SKM-1 (cell line): ENCODE measurements at regions not wholly inside any gene's neighbourhood (a gene's known extent, or its start where the extent isn't known, plus 50 kb on each side); places are given as distances from the start of the nearest gene placed in this dataset.
"Not testable (repeated sequence)": the region's sequence is repeated elsewhere in the genome, so short reads cannot be mapped to it uniquely, and the experiment has no call there.

ENCODE experiments used
- DNase-seq: peaks from one replicate; lab custom pipeline; 2025; ENCODE audit not compliant: unreplicated experiment; lab: John Stamatoyannopoulos, UW

- DNase-seq = no peak
Measured at GRCh38 chr9:108430655-108431054, 425.1 kb downstream of the ACTL7B start.

DNA sequence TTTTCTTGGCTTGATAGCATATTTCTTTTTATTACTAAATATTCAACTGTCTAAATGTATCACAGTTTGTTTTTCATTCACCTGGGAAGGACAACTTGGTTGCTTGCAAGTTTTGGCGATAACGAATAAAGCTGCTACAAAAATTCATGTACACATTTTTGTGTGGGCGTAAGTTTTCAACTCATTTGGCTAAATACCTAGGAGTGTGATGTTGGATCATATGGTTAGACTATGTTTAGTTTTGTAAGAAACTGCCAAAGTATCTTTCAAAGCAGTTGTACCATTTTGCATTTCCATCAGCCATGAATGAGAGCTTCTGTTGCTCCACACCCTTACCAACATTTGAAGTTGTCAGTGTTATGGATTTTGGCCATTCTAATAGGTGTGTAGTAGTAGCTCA is 428.0 kb downstream of the ACTL7B start:
- DNase-seq = no peak

DNA sequence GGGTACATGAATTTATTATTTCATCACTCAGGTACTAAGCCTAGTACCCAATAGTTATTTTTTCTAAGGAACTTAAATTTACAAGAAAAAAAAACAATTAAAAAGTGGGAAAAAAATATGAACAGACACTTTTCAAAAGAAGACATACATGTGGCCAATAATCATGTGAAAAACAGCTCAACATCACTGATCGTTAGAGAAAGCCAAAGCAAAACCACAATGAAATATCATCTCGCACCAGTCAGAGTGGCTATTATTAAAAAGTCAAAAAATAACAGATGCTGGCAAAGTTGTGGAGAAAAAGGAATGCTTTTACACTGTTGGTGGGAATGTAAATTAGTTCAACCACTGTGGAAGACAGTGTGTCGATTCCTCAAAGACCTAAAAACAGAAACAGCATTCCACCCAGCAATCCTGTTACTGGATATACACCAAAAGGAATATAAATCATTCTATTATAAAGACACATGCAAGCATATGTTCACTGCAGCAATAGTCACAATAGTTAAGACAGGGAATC is 429.3 kb downstream of the ACTL7B start:
- not testable (repeated sequence) for DNase-seq

- DNase-seq = no peak
Measured at GRCh38 chr9:108423433-108423832, 432.4 kb downstream of the ACTL7B start.

- DNase-seq = no peak
Measured at GRCh38 chr9:108419379-108419778, 436.4 kb downstream of the ACTL7B start.

GRCh38 chr9:108417726-108418125 is 438.1 kb downstream of the ACTL7B start:
- DNase-seq = no peak

- DNase-seq = no peak
Measured at GRCh38 chr9:108417312-108417711, 438.5 kb downstream of the ACTL7B start.

DNA sequence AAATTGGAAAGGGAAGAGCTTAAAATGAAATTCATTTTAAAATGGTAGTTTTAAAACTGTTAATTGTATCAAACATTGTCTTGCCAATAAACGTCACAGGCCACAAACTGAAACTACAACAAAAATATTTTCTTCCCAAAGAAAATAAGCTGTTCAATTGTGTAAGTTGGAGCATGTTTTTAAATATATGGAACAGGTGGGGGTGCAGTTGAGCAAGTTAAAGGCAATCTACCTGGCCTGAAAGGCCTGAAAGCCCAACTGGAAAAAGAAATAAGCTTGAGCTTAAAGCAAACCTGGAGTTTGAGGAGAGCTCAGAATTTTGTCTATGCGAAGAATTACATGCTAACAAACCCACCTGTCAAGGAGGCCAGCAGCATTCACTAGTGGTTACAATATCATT is 439.5 kb downstream of the ACTL7B start:
- DNase-seq = no peak

DNA sequence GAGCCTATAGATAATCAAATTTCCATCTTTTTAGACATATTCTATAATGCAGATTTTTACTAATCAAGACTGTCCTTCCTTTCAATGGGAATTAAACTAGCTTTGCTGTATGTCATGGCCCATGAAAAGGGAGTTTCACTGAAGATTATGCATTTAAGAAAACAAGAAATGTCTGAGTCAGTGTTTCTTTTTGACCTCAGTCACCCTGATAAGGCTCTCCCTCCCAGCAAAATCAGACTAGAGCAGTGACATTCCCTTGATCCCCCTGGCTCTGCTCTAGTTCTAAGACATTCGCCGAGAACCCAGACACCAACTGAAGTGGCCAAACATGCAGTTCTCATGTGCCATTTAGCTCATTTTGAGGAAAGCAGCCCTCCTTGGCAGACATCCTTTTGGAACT is 442.0 kb downstream of the ACTL7B start:
- DNase-seq = no peak

DNA sequence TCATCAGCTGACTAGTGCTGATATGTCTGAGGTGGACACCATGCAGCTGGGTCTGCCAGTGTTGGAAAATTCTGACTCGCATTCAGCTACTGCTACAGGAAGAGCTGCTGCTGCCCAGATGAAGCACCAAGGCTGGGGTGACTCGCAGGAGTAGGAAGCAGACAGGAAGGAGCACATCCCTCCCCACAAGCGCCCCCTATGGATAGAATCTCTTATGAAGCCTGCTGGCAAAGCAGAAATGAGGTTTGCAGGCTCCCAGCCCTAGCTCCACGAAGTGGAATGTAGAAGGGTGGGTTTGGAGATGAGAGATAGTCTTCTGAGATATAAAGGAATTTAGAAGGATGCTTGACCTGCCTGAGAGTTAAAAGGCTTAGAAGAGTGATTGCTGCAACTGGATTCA is 443.0 kb downstream of the ACTL7B start:
- DNase-seq = no peak

GRCh38 chr9:108411632-108412031 is 444.2 kb downstream of the ACTL7B start:
- DNase-seq = no peak

GRCh38 chr9:108410161-108410560 is 445.6 kb downstream of the ACTL7B start:
- no peak for DNase-seq

DNA sequence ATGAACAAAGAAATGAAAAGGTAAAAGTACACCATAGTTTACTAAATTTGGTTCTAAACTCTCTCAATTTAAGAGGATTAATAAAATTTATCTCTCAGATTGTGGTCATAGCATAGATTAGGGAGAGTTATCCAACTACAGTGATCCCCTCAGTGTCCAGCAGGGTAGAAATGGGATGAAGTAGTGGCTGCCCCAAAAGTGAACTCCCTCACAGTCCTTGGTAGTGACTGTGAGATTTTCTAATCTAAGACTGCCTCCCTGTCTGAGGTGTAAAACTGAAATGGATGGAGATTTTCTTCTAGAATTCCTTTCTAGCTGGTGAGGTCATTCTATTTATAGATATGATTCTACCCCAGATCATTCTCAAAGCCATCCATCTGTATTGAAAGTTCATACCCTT is 455.5 kb downstream of the ACTL7B start:
- no peak for DNase-seq

DNA sequence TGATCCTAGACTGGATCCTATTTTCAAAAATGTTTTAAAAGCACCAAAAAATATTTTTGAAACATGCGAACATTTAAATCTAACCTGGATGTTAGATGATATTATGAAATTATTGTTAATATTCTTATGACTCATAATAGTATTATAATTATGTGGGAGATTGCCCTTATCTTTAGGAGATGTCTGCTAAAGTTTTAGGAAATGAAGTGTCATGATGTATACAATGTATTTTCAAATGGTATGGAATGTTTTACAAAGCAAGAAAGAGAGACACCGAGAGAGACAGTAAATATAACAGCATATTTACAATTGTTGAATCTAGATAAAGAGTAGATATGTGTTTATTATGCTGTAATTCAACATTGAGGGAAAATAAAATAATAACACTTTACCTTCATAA is 455.9 kb downstream of the ACTL7B start:
- no peak for DNase-seq

GRCh38 chr9:108397286-108397685 is 458.5 kb downstream of the ACTL7B start:
- DNase-seq = no peak

DNA sequence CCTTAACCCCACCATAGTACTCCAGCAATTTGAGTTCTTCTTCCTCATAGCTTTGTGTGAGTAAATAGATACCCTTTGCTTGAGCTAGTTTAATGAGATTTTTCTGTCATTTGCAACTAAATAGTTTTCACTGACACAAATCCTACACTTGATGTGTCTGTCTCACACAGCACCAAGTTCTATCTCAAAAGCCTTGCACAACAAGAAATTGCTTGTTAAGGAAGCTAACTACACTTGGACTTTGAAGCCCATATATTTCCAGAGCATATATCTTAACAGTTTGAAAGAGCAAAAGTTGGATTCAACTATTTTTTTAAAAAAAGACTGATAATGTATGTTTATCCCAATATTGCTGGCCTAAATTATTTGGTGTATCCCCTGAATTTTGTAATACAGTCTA is 459.2 kb downstream of the ACTL7B start:
- DNase-seq = no peak

GRCh38 chr9:108396193-108396592 is 459.6 kb downstream of the ACTL7B start:
- no peak for DNase-seq

DNA sequence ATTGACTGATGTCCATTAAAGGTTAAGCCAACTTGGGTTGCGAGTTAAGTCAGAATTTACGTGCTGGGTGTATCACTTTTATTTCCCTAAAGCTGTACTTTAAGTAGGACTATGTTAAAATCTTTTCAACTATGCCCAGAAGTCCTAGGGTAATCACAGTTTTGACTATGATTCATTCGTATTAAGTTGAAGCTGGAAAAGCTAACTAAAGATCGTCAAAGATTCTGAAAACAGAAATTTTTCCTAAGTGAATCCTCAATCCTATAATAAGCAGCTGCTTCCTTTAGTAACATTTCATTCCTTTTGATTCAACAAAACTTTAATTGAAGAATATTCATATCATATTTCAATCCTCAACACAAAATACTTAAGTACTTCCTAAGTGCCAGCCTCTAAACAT is 460.4 kb downstream of the ACTL7B start:
- no peak for DNase-seq

GRCh38 chr9:108394726-108395125 is 461.1 kb downstream of the ACTL7B start:
- DNase-seq = no peak

GRCh38 chr9:108393481-108394001 is 462.2 kb downstream of the ACTL7B start:
- not testable (repeated sequence) for DNase-seq

DNA sequence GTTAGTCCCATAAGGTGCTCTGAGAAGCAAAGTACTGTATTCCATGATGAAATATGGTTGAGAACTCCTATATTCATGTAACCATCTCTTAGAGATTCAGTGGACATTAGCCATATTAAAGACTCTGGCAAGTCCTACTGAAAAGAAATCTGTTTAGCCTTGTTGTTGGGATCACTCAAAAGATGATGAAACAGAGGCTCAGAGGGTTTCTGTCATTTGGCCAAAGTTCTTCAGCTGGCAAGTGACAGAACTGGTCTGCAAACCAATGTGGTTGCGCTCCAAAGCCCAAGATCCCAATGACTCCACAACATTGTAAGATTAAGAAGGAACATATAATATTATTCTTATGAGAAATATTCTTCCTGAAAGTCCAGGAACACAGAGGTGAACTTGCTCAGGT is 462.9 kb downstream of the ACTL7B start:
- no peak for DNase-seq

DNA sequence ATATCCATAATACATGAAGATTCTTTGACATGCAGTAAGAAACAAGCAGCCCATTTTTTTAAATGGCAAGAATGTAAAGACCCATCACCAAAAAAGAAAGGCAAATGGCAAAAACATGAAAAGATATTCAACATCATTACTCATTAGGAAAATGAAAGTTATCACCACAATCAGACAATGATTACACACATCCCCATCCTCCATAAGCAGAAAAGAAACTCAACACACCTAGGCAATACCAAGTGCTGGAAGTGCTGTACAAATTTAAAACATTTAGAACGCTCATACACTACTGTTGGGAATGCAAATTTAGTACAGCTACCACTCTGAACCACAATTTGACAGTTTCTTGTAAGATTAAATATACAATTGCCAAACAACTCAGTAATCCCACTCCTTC is 466.7 kb downstream of the ACTL7B start:
- DNase-seq = no peak

DNA sequence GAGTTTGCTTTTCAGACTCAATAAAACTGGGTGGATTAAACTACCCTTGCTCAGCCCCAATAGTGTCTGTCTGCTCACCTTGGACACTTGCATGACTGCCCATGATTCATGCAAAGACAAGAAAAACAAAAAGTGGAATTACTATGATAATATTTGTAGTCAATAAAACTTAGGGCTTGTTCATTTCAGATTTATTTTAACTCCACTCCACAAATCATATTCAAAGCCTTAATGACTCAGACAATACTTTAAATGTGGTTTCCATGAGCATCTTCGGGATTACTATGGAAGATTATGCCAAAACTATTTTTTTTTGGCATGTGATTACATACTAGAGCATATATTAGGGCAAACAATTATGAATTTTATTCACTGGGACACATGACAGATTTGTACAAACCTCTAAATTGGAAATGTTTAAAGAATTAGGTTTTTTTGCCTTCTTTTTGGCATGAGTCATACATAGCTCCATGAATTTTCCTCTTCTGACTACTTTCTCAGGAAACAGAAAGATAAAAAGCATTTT is 468.9 kb downstream of the ACTL7B start:
- no peak for DNase-seq
